Urinary bladder (tissue), 3 donors: ENCODE measurements at regions not wholly inside any gene's neighbourhood (a gene's known extent, or its start where the extent isn't known, plus 50 kb on each side); places are given as distances from the start of the nearest gene placed in this dataset.
"Not testable (repeated sequence)": the region's sequence is repeated elsewhere in the genome, so short reads cannot be mapped to it uniquely, and the experiment has no call there.

Source experiments
- DNase-seq: peaks from one replicate; pipeline ENCODE4 v3.0.0-alpha.2; 2015; ENCODE audit errors: extremely low spot score
- H3K27ac ChIP-seq: one replicate; pipeline ENCODE4 v1.5.1; 2013; ENCODE audit warnings: low read depth, mild to moderate bottlenecking, moderate library complexity
- H3K36me3 ChIP-seq: one replicate; pipeline ENCODE4 v1.6.1; 2013; ENCODE audit warnings: mild to moderate bottlenecking, moderate library complexity; ENCODE audit not compliant: insufficient read depth
- H3K4me1 ChIP-seq: one replicate; pipeline ENCODE4 v1.6.1; 2013; ENCODE audit warnings: mild to moderate bottlenecking, moderate library complexity; ENCODE audit not compliant: insufficient read depth
- H3K4me3 ChIP-seq: one replicate; pipeline ENCODE4 v1.5.1; 2013; ENCODE audit warnings: low read depth, low read length
- WGBS: extraction: QIAGEN DNeasy Blood & Tissue Kit; methylation state at CpG from one replicate; pipeline ENCODE4 v1.1.7; 2013; 5-methylcytosine and 5-hydroxymethylcytosine counted together
- donor health status: healthy with polysubstance abuse.
- donor health status: healthy.

DNA sequence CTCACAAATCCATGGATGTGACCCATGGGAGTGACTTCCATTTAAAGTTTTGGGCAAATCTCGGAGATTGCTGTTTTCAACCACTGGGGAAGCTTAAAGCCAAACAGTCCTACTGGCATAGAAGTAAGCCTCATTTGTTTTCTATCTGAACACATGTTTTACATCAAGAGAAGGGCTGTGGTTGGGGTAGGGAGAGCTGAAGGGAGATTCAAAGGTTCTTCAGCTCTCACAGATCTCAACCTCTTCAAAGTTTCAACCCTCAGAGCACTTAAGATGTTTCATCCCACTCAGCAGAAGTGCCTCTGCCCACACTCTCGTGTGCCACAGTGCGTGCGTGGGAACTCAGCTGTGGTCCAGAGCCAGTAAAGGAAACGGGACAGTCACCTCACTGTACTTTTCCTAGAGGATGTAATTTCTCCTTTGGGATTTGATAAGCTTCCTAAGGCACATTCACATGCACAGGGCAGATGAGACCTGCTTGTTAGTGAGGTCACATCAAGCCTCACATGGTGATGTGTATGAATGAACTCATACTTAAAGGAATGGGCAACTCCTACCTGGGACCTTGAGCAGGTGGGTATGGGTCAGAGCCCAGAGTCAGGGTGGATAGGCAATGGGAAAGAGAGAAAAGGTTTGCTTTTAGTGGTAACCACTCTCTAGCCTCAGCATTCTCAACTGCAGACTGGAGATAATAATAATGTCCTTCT, 260.2 kb downstream of the BCL2L11 start:
- 83% methylated on average over 4 of the region's 5 CpGs for WGBS
- H3K36me3 ChIP-seq, H3K4me3 ChIP-seq, DNase-seq, H3K4me1 ChIP-seq, H3K27ac ChIP-seq: not testable (repeated sequence)

DNA sequence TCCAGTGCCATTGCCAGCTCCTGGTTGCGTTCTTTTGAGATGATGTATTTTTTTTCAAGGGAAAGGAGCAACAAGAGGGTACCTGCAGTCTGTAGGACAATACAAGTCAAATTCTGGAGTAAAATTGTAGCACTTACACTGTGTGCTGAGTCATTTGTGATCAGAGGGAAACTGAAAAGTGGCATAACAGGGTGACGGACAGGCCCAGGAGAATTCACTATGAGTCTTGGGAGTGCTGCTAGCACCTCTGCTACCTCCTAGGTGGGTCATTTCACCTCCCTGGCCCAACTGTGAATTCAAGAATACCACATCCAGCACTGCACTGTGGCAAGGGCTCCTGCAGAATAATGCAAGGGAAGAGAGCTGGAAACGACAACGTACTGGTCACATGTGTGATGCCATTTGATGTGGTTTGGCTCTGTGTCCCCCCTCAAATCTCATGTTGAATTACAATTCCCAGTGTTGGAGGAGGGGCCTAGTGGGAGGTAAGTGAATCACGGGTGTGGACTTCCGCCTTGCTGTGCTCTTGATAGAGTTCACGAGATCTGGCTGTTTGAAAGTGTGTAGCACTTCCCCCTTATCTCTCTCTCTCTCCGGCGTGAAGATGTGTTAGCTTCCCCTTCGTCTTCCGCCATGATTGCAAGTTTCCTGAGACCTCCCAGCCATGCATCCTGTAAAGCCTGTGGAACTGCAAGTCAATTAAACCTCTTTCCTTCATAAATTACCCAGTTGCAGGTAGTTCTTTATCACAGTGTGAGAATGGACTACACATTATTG, 261.0 kb downstream of the BCL2L11 start:
- H3K4me1 ChIP-seq, H3K36me3 ChIP-seq, DNase-seq, H3K27ac ChIP-seq, H3K4me3 ChIP-seq: not testable (repeated sequence)
- WGBS: 91% methylated on average over 9 of the region's 11 CpGs

DNA sequence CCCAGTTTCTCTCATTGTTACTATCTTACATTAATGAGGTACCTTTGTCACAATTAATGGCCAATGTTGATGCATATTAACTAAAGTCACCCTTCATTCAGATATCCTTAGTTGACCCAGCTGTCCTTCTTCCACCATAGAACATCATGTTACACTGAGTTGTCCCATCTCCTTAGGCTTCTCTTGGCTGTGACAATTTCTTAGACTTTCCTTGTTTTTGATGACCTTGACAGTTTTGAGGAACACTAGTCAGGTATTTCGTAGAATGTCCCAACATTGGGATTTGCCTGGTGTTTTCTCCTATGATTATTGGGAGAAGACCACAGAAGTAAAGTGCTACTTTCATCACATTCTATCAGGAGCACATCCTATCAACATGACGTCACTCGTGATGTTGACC, 261.8 kb downstream of the BCL2L11 start:
- H3K4me1 ChIP-seq, H3K27ac ChIP-seq, H3K36me3 ChIP-seq, DNase-seq, H3K4me3 ChIP-seq: not testable (repeated sequence)
- WGBS: 92% methylated on average over 2 of the region's 3 CpGs

DNA sequence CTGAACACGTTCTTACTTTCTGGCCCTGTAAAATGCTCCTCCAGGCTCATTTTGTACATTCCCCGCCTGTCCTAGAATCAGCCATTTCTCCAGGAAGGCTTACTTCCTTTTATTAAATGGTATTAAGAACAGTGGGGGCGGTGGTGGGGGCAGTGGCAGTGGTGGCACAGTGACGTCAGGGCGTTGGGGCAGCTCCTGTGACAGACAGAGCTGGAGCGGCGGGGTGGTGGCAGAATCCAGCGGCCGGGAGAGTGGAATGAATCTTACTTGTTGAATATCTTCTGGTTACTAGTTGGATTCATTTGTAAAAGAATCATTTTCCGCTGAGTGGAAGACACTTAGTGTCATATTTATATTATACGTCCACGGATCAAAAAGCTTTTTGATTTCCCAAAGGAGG, 262.6 kb downstream of the BCL2L11 start:
- 82% methylated on average over 10 of the region's 12 CpGs for WGBS
- not testable (repeated sequence) for H3K27ac ChIP-seq, H3K36me3 ChIP-seq, H3K4me3 ChIP-seq, DNase-seq, H3K4me1 ChIP-seq

DNA sequence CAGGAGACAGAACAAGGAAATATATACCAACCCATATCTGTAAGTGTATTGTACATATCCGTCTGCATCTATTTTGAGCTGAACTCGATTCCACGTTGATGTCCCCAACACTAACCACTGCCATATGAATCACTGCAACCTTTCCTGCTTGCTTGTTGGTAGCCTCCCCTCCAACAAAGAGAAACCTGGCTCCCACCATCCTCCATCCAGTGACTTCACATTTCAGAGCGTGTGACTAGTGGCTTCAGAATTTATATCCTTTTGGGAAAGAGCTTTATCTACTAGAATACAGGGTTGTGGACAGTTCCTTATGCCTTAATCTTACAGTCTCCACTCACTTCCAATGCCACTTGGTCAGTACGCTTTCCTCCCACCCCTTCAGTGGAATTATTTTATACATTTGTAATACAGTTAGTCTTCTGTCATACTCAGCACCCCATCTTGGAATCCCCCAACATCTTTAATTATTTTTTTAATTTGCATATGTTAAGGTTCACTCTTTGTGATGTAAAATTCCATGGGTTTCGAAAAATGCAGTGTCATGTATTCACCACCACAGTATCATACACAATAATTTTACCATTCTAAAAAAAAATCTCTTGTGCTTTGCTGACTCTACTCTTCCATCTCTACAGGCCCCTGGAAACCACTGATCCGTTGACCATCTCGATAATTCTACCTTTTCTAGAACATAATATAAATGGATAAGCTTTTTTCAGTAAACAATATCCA, 264.7 kb downstream of the BCL2L11 start:
- H3K4me3 ChIP-seq, H3K27ac ChIP-seq, H3K36me3 ChIP-seq, H3K4me1 ChIP-seq, DNase-seq: not testable (repeated sequence)
- WGBS: 94% methylated on average over 6 of the region's 8 CpGs

DNA sequence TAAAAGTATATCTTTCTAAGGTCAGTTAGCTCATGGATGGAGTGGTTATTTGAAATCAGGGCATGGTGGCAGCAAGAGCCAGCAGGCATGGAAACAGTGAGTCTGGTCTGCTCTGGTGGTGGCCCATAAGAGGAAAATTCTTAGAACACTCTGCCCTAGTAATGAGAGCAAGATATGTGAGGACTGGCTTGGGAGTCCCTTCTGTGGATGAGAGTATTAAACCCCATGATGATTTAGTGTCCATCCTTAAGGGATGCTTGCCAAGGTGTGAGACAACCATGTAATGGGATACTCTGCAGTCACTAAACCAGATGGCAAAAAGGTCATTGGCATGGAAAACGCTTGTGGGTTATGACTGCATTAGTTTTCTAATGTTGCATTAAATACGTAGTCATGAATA, 269.9 kb downstream of the BCL2L11 start:
- 100% methylated on average over 1 of the region's 2 CpGs for WGBS
- not testable (repeated sequence) for H3K4me3 ChIP-seq, H3K27ac ChIP-seq, H3K36me3 ChIP-seq, H3K4me1 ChIP-seq, DNase-seq

DNA sequence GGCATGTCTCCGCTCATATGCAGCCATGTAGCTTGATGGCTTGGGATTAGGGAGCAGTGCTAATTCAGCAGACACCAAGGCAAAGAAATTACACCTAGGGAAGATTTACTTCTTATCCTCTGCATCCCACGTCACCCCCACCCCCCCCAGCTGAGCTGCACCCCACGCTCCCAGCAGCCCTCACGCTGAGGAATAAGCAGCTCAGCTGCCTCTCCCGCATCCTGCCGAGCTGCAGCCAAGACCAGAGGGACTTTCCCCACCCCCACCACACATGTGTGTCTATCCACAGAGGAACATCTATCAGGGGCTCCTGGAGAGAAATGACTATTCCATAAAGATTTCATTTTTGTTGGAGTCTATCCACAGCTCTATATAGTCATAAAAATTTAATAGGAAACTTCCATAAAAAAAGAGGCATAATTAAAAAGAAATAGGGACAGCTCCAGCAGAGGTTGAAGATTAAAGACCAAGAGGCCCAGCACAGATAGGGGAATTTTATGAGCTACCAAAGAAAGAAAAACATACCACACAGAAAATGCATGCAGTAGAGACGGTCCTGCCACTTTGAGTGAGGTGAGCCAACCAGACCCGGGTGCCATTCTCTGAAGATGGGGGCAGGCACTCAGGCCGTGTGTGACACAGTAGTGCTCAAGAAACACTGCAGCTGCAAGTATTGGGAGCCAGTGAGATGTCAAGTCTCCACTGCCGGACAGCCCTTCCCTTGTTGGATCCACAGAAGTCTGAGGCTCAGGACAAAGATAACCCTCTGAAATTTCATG, 274.8 kb downstream of the BCL2L11 start:
- not testable (repeated sequence) for H3K36me3 ChIP-seq, H3K4me3 ChIP-seq, H3K4me1 ChIP-seq, H3K27ac ChIP-seq
- DNase-seq: peak; percentile 17
- 18% methylated on average over 6 of the region's 10 CpGs for WGBS

DNA sequence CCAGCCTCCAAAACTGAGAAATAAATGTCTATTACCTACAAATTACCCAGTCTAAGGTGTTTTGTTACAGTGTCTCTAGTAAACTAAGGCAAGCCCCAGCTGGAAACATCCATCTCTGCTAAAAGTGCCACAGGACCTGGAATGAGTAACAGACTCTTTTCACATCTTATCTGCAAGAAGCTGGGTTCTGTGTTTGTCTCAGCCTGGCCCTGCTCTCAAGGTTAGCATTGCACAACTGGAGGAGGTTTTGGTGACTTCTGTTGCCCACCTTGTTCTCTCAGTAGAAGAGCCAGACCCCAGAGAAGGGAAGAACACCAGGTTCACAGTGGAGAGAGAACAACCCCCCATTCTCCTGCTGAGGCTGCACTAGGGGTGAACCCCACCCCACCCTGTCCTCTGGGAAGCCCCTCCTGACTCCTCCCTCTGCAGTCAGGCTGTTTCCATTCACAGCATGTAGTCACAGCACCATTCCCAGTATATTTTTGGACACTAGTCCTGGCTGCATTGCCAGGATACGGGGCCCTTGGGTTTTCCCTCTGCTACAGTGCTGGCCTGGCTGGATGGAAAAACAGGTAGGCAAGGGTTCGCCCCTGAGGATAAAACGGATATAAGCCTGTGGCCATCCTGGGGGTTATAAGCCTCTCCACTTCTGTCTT, 280.0 kb downstream of the BCL2L11 start:
- not testable (repeated sequence) for H3K36me3 ChIP-seq, H3K4me3 ChIP-seq, H3K27ac ChIP-seq, H3K4me1 ChIP-seq, DNase-seq
- WGBS: 74% methylated on average over 3 of the region's 3 CpGs

DNA sequence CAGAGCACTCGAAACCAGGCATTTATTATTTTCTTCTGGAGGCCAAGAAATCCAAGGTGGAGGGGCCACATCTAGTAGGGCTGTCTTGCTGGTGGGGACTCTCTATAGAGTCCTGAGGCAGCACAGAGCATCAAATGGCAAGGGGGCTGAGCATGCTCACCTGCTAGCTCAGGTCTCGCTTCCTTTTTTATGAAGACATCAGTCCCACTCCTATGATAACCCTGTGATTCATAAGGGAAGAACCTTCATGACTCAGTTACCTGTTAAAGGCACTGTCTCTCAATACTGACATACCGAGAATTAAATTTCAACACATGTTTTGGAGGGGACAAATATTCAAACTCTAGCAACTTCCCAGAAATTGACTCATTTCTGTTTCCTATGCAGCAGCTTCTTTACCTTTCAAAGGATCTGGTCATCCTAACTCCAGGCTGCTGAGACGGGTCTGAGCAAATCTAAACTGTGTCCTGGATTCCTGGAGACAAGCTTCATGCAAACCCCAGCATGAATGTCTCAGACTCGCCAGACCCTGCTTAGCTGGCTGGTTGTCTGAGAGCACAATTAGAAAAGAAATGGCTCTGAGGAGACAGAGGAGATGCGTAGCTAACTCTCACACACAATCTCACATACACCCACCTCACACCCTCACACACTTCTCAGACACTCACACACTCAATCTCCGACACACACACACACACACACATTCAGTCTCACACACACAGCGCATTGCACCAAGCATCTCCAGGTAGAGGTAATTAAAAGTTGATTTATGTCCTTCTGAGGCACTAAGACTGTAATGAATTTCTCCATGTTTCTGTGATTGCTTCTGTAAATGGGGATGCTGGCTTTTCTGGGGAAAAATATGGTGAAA, 280.8 kb downstream of the BCL2L11 start:
- H3K27ac ChIP-seq, DNase-seq, H3K4me3 ChIP-seq, H3K36me3 ChIP-seq, H3K4me1 ChIP-seq: not testable (repeated sequence)
- 93% methylated on average over 3 of the region's 8 CpGs for WGBS

DNA sequence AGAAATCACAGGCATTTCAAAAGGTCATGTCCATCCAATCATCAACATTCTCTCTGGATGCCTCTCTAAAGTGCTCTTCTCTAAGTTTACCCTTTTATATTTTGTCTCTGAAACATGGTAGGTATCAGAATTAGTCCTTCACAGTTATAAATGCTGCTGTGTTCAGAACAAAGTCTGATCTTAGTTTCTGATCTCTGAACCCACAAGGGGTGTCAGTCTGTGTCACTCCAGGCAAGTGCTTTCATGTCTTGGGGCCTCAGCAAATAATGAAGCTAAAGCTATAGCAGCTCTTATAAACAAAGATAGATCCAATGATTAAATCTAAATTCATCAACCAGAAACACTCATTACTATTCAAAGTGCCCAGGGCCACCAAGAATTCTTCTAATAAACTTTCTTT, 281.7 kb downstream of the BCL2L11 start:
- not testable (repeated sequence) for DNase-seq, H3K27ac ChIP-seq, H3K4me3 ChIP-seq, H3K4me1 ChIP-seq, H3K36me3 ChIP-seq

DNA sequence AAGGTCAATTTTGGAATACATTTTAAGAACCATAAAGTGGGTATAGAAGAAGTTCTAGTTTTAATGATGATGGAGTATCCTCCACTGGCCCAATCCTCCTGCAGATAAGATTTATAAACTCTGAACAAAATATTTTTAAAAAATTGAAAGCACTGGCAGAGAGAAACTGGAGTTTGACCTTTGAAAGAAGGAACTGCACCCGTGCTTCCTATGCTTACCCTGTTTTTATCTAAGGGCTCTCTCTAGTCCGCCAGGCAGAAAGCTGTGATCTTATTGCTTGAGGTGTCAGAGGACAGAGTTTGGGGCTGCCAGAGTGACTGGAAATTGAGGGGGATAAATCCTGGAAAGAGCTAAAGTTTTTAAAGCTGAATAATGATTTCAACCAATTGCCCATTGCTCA, 282.6 kb downstream of the BCL2L11 start:
- not testable (repeated sequence) for H3K36me3 ChIP-seq, H3K4me3 ChIP-seq, H3K27ac ChIP-seq, DNase-seq, H3K4me1 ChIP-seq
- 76% methylated on average over 2 of the region's 2 CpGs for WGBS

DNA sequence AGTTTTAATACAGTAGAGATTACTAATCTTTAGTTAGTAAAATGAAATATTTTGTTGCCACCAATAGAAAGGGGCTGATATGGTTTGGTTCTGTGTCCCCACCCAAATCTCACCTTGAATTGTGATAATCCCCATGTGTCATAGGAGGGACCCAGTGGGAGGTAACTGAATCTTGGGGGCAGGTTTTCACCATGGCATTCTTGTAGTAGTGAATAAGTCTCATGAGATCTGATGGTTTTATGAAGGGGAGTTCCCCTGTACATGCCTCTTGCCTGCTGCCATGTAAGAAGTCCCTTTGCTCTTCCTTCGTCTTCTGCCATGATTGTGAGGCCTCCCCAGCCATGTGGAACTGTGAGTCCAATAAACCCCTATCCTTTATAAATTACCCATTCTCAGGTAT, 285.9 kb downstream of the BCL2L11 start:
- H3K36me3 ChIP-seq, H3K27ac ChIP-seq, DNase-seq, H3K4me1 ChIP-seq, H3K4me3 ChIP-seq: not testable (repeated sequence)
- no CpG with 5 or more reads among the region's 1 CpG for WGBS
